ENCODE measurements at regions not wholly inside any gene's neighbourhood (a gene's known extent, or its start where the extent isn't known, plus 50 kb on each side); places are given as distances from the start of the nearest gene placed in this dataset.

DNA sequence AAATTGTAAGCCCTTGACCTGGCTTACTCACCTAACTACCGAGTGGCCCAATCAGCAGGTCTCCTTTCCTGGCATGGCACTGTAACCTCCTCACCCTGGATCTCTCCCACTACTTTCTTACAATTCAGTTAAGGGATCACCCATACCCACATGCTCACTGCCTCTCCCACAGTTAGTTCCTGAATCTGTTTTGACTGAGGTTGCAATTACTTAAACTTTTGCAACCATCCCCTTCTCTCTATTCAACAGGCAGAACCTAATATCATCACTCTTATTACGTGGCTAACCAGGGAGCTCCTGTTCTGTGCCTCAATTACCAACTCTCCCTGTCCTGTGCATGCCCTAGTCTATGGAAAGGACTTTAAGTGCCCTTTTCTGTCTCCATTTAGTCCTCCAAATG is 84.2 kb upstream of the IKZF1 start:
- WGBS, 3 donors = 52 to 70% (median 65%) methylated on average over 2 of the region's 2 CpGs
- TF ChIP-seq, protein P1, sequence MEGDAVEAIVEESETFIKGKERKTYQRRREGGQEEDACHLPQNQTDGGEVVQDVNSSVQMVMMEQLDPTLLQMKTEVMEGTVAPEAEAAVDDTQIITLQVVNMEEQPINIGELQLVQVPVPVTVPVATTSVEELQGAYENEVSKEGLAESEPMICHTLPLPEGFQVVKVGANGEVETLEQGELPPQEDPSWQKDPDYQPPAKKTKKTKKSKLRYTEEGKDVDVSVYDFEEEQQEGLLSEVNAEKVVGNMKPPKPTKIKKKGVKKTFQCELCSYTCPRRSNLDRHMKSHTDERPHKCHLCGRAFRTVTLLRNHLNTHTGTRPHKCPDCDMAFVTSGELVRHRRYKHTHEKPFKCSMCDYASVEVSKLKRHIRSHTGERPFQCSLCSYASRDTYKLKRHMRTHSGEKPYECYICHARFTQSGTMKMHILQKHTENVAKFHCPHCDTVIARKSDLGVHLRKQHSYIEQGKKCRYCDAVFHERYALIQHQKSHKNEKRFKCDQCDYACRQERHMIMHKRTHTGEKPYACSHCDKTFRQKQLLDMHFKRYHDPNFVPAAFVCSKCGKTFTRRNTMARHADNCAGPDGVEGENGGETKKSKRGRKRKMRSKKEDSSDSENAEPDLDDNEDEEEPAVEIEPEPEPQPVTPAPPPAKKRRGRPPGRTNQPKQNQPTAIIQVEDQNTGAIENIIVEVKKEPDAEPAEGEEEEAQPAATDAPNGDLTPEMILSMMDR (IDR thresholded peaks at IDR 0.05) = no peak
- no peak overlapping the region for H3K4me3 ChIP-seq

DNA sequence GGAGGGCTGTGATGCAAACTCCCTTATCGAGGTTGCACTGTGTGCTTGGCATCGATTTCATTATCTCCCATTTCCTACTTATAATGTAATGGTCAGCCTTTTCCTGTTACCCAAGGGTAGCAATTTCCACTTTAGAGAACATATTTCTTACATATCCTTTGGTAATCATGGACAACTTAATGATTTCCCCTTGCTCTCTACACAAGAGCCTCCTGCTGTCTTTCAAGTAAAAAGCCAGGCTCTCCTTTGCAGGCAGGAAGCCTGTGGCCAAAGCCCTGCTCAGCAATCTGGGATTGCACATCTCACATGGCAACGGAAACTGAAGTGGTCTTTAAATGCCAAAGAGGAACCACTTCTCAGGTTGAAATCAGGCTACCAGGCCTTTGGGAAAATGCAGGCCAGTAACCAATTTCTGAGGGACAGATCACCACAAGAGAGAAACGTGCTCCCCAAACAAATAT is 86.7 kb upstream of the IKZF1 start:
- Histone ChIP-seq H3K4me1 (no peaks in the 10 kb centered on the region), H3K9me3 (no peaks in the 10 kb centered on the region), H3K36me3 (ENCODE audit: insufficient read depth in 1 of 2, low read depth in 1 of 2) (no peaks in the 10 kb centered on the region), H3K4me3 (no peak overlapping the region), H3K27ac (no peak overlapping the region), H3K27me3 (ENCODE audit: insufficient read depth in 3 of 3, low read length in 2 of 3) (no peaks in the 10 kb centered on the region)
- 55 to 66% (median 62%) methylated on average over 4 of the region's 4 CpGs for WGBS, 3 donors
- TF ChIP-seq, protein P1 (IDR thresholded peaks at IDR 0.05) = no peak
- intact Hi-C loops (cut with DNase I) = no loop called here
- ATAC-seq (no peak), DNase-seq (no peak)

More for the DNA sequence above, 84.2 kb upstream of the IKZF1 start:
- intact Hi-C loops (cut with DNase I) = no loop called here
- Histone ChIP-seq H3K27ac (no peak overlapping the region), H3K4me1 (no peaks in the 10 kb centered on the region), H3K27me3 (ENCODE audit: insufficient read depth in 3 of 3, low read length in 2 of 3) (no peaks in the 10 kb centered on the region), H3K9me3 (no peaks in the 10 kb centered on the region), H3K36me3 (ENCODE audit: insufficient read depth in 1 of 2, low read depth in 1 of 2) (no peaks in the 10 kb centered on the region)
- no peak for ATAC-seq
- DNase-seq = no peak

DNA sequence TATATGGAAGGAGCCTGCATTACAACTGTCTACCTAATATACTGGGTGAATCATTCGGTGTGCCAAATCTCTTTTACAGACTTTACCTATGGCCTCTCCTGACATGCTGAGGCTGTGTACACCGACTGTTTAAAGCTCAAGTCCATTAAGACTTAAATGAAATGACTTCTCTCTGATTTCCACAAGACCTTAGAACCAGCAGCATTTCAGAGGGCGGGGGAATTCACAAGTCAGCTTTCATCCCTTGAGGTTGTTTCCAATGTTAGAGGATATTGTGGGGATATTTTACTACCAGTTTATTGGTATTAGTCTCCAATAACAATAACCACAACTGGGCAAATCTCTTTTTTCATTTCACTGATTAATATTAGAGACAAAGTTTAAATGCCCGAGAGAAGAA is 87.1 kb upstream of the IKZF1 start:
- 75 to 81% (median 77%) methylated on average over 4 of the region's 4 CpGs for WGBS, 3 donors
- Histone ChIP-seq H3K4me1 (no peaks in the 10 kb centered on the region), H3K27me3 (ENCODE audit: insufficient read depth in 3 of 3, low read length in 2 of 3) (no peaks in the 10 kb centered on the region), H3K4me3 (no peak overlapping the region), H3K27ac (no peak overlapping the region), H3K36me3 (ENCODE audit: insufficient read depth in 1 of 2, low read depth in 1 of 2) (no peaks in the 10 kb centered on the region), H3K9me3 (no peaks in the 10 kb centered on the region)
- DNase-seq (no peak), ATAC-seq (no peak)
- intact Hi-C loops (cut with DNase I) = no loop called here
- TF ChIP-seq, protein P1 (IDR thresholded peaks at IDR 0.05) = no peak

DNA sequence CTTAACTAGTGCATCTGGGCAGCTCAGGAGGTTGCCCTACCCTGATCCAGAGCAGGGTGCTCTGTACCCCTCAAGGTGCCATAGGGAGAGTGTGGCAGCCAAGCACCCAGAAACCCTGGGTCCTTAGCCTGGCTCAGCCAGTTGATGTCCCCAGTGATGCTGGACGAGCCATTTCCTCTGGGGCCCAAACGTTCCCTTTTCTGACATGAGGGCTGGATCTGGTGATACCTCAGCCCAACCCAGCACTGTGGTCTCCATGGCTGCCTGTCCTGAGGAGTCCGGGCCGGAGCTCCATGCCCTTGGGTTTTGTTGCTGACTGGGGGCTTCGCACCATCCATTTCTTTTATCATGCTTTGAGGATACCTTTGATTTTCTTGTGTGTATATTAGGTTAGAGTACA is 87.9 kb upstream of the IKZF1 start:
- ATAC-seq = no peak
- H3K4me1 ChIP-seq = no peaks in the 10 kb centered on the region
- H3K4me3 ChIP-seq = no peak overlapping the region
- H3K27ac ChIP-seq = no peak overlapping the region
- H3K36me3 ChIP-seq (ENCODE audit: insufficient read depth in 1 of 2, low read depth in 1 of 2) = no peaks in the 10 kb centered on the region
- intact Hi-C loops (cut with DNase I) = no loop called here
- no peak for DNase-seq
- TF ChIP-seq, protein P1 (IDR thresholded peaks at IDR 0.05) = no peak
- no peaks in the 10 kb centered on the region for H3K27me3 ChIP-seq (ENCODE audit: insufficient read depth in 3 of 3, low read length in 2 of 3)
- H3K9me3 ChIP-seq = no peaks in the 10 kb centered on the region
- 78 to 79% (median 79%) methylated on average over 5 of the region's 5 CpGs for WGBS, 3 donors

DNA sequence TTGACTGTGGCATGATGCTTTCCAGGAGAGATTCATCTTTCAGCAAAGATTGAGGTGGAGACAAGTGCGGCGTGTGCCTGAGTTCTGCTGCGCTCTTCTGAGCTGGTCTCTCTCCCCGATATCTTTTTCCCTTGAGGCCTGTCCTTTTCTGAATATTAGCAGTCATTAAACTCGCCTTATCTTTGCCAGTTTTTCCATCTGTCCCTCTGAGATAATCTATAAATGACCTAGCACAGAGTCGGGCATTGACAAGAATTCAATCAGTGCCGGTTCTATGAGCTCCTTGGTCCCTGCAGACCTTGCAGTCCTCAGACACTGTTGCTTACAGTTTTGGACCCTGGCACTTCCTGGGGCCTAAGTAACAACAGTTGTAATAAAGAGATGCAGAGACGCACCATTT is 89.7 kb upstream of the IKZF1 start:
- no peak for ATAC-seq
- Histone ChIP-seq H3K27me3 (ENCODE audit: insufficient read depth in 3 of 3, low read length in 2 of 3) (no peaks in the 10 kb centered on the region), H3K4me1 (no peaks in the 10 kb centered on the region), H3K4me3 (no peak overlapping the region), H3K9me3 (no peaks in the 10 kb centered on the region), H3K27ac (no peak overlapping the region), H3K36me3 (ENCODE audit: insufficient read depth in 1 of 2, low read depth in 1 of 2) (no peaks in the 10 kb centered on the region)
- 73 to 75% (median 74%) methylated on average over 8 of the region's 8 CpGs for WGBS, 3 donors
- DNase-seq = no peak
- intact Hi-C loops (cut with DNase I) = no loop called here
- TF ChIP-seq, protein P1 (IDR thresholded peaks at IDR 0.05) = no peak
